Stimulated activated CD4-positive, alpha-beta T cell treated with anti-CD3 and anti-CD28 coated beads, TNF-alpha, amount 100 ng/mL, for 1 hour (primary cell): ENCODE measurements at regions not wholly inside any gene's neighbourhood (a gene's known extent, or its start where the extent isn't known, plus 50 kb on each side); places are given as distances from the start of the nearest gene placed in this dataset.

Experiments used
- DNase-seq, 3 donors: peaks; one replicate each; pipeline ENCODE4 v3.0.0-alpha.2; 2020; ENCODE audit warnings: low read depth in 3 of 3, low spot score in 1 of 3

DNA sequence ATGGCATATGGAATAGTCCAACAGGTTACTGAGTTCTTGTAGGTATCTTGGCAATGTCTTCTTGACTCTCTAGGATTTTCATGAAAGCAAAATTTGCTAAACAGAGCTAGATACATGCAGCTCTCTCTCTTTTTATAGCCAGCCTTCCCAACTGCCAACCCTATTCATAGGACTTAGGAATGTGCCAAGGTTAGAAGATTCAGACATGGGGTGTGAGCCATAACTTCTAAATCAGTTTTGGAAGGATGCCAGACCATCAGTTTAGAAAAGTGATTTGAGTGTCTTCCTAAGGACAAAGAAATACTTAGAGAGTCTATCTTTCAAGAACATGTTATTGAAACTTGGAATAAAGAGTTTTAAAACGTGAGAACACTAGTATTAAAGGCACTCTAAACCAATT lies 619.5 kb upstream of the FANCL start:
- no peak for DNase-seq

DNA sequence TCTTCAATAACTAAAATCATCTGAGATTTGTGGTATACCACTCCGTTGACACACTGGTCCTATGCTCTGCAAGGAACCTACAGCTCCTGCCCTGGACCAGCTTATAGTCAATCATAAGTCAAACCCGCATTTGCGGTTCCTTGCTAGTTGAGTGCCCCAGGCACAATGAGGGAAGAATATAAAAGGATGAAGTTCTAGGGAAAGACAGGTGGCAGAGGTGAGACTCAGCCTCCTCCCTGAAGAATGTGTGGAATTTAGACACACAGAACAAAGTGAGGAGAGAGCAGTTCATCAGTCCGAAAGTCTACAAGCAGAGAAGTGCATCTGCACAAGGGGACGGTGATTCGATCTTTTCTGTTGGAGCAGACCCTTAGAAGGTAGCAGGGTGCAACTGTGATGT lies 615.0 kb upstream of the FANCL start:
- no peak for DNase-seq

DNA sequence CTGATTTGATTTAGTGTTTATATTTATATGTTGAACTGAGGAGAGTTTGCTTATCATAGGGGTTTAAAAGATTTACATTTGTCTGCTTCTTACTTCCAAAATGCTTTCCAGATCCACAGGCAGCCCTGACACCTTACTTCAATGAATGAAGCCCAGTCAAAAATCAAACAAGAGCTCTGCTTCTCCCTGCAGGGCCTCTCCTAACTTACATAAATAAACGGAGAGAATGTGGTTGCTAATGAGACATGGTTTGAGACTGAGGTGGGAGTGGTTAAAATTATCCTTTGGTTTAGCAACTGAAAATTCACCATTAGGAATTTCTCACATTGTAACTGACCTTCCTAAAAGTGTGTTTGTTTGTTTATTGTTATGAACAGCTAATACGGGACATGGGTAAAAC lies 612.3 kb upstream of the FANCL start:
- DNase-seq: no peak

DNA sequence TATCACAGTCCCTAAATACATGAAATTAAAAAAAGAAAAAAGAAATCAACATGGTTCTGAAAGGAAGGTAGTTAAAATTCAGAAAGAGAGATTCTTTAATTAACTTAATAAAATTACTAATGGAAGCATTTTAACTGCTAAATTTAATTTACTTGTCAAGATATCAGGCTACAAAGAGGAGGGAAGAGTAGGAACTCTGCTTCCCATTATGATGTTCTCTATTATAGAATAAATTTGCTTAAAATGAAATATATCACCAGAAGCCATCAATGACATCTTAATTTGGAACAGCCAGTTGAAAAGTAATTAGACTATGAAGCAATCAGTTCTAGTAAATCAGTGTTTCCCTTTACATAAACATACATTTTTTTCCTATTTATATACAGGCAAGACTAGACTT lies 611.8 kb upstream of the FANCL start:
- DNase-seq: no peak

DNA sequence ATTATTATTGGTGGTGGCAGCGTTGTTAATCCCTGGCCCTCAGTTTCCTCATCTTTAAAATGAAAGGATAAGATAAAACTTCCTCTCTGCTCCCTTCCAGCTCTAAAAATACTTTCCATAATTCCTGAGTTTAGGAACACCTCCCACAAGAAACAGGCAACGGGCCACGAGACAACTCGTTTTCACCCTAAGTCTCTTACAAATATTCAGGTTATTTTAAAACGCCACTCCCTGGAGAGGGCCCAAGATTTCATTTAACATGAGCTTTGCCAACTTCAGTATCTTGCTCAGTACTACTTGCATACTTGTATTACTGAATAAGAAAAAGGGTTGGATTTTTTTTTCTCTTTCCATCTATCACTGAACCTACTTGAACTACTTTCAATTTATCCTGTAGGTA lies 611.1 kb upstream of the FANCL start:
- no peak for DNase-seq

DNA sequence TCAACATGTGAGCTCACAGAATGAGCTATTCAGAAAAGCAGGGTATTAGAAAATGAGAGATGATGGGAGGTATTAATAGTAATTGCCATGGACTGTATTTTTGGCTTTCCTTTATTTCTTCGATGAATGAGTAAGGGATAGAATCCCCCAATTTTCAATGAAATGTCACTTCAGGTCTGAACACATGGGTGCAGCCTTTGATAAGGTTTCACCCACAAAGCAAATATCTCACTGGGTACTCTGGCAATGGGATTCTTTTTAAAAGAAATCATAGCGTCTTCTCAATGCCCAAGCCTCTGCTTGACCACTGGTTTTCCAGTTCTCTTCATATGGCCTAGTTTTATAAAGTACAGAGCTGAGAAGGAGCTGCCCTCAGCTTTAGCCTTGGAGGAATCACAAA lies 610.5 kb upstream of the FANCL start:
- no peak for DNase-seq

GRCh38 chr2:58845011-58845410 lies 603.9 kb upstream of the FANCL start:
- DNase-seq: no peak

DNA sequence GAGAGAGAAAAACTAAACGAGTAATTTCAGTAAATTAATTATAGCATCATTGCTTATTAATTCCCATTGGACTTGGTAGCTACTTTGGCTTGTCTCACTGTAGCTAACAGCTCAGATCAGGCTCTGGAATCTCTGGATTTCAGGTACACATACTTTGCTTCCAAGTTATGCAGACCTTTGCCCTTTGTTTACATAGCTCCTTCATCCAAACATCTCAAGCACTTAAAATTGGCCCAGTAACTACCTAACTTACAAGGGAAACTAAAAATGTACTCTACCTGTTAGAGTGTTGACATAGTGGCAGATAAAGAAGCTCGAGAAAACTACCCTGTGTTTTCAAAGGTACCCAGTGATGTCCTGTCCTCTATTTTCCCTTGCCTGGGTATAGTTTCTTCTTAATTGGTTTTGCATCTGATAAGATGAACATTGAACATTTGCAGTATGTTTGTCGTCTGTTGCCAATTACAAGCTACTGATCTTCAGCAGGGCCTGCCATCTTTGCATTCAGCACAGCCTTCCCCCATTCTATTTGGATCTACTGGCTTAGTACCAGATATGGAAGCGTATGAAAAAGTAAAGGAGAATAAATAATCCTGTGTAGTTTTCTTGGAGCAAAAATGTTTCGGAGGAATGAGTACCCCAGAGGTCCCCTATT lies 601.5 kb upstream of the FANCL start:
- no peak for DNase-seq

DNA sequence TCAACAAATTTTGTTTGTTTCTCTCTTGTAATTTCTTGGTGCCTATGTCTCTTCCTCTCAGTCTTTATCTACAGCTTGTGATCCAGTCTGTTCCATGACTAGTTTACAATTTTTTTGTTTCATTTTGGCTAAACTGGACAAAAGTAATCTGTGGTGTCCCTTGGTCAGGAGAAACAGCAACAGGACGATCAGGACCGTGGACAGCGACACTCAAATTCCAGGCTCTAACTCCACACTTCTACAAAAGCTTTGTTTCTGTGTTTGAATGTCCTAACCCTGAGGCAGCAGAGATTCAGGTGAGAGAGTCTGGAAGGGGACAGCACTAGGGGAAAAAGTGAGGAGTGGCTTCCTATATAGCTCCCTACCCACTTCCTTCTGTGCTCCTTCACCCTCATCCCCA lies 593.3 kb upstream of the FANCL start:
- no peak for DNase-seq

DNA sequence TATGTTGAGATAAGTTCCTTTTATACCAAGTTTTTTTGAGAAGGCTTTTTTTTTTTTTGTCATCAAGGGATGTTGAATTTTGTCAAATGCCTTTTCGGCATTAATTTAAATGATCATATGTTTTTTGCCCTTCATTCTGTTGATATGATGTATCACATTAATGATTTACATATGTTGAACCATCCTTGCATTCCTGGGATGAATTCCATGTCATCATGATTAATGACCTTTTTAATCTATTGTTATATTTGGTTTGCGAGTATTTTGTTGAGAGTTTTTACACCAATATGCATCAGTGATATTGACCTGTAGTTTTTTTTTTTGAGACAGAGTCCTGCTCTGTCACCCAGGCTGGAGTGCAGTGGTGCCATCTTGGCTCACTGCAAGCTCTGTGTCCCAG lies 585.7 kb upstream of the FANCL start:
- no peak for DNase-seq

DNA sequence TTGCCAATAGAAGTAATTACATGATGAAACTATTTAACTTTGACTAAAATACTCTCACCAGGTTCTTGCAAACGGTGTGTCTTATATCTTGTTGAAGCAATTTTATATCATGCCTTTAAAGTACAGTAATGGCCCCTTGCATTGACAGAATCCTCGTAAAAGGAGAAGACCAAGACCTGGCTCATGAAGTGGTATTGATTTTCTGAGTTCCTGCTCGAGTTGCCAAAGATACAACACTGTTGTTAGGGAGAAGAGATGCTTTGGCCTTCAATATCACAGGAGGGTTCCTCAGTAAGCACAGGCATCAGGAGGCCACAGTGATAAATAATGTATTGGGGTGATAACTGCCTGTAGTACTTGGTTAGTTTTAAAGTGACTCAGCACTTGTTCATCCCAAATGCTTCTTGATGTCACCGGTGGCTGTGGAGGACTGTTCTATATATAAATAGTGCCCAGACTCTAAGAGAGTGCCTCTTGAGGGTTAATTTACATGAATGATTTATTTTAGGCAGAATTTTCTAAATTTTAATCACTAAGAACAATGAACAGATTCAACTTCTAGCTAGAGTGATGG lies 571.7 kb upstream of the FANCL start:
- DNase-seq: no peak

- DNase-seq: no peak
Observed at GRCh38 chr2:58805126-58805525, 564.0 kb upstream of the FANCL start.

GRCh38 chr2:58803192-58803591 lies 562.1 kb upstream of the FANCL start:
- no peak for DNase-seq

DNA sequence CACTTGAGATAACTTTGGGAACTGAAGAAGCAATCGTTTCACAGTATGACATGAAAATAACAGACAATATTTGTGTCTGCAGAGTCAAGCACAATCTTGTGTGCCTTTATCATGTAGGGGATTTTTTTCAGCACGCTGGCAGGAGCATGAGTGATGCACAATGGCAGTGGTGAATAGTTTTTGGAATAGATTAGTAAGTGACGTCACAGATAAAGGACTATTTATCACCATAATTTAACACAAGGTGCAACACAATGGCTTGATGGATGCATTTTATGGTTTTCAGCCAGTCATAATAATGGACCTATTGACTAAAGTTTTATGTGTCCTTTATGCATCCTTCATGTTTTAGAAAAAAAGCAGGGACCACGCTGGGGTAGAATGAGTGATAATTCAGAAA lies 559.8 kb upstream of the FANCL start:
- DNase-seq: no peak

DNA sequence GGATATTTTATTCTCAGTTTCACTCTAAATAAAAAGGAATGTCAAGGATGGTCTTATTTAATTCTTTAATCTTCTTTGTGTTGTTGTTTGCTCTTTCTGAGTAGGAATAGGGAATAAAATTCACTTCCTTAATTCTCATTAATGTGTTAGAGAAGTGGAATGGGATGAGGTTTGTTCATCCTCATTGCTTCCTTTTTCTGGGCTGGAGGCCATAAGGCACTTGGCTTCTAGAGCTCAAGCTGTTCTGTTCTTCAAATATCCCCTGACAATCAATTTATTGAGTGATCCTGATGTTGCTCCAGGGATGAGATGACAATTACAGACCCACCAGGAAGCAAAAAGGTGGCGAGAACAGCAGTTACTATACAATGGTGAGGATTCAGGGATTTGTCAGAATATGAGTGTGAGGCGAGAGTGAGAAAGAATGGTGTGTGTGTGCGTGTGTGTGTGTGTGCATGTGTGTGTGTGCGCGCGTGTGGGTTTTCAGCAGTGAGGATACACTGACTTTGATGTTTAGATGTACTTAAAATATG lies 557.6 kb upstream of the FANCL start:
- DNase-seq: no peak

- DNase-seq: no peak
Observed at GRCh38 chr2:58796239-58796910, 555.2 kb upstream of the FANCL start.

DNA sequence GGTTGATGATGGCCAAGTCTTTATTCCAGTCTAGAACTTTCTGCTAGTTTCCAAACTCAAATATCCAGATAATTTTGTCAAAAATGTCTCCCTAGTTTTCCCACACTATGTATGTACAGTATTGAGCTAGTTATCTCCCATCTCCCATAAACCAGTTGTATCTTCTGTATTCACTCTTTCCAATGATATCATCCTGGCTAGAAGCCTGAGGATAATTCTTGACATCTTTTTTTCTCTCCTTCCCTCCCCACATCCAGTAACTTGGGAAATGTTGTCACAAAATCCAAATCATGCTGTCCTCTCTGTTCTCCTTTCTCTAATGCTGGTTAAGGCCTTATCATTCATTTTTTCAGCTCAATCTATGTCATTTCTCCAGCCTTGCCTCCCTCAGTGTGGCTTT lies 553.8 kb upstream of the FANCL start:
- no peak for DNase-seq

DNA sequence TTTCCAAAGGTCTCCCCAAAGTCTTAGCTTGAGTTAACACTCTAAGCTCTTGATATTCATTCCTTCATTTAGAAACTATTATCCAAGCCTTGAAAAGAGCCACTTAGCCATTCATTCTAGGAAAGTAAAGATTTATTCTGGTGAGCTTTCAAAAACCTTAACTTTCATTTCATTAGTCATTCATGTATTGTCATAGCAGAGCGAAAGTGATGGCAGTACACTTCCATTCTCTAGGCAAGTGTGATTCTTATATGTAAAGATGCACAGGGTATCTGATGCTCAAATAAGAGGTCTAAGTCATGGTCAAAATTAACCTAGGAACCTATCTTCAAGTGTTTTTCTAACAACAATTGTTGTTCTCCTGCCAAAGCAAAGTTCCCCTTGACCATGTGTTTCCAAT lies 553.0 kb upstream of the FANCL start:
- no peak for DNase-seq

DNA sequence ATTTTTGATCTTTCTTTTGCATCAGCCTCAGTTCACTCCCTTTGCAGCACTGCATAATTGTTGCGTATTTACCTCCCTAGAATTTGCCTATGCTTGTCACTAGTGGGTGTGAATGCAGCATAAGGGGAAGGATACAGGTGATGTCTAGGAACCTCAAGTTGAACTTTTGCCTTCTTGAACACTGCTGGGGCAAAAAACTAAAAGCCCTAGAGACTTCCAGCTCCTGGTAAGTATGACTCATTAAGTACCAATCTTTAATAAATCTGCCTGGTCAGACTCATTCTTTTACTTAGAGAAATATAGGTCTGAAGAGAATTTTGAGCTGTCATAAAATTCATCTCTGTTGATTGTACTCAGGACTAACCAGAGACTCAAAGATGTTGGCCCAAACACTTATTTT lies 547.3 kb upstream of the FANCL start:
- DNase-seq: no peak

GRCh38 chr2:58770846-58771245 lies 529.7 kb upstream of the FANCL start:
- DNase-seq: no peak

DNA sequence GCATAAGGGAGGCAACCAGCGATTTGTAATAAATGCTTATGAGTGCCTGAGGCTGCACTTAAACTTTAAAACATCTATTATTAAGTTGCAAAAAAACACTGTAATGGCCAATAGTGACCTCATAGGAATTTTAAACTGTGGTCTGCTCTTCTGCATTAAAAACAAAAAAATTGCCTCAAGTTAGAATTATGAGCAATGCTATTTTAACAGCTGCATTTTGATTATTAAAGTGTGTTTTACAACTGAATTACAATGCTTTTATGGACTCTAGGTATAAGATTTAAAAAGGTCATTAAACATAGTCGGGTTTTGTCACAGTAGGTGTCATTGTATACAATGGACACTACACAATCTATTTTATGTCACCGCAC lies 528.7 kb upstream of the FANCL start:
- DNase-seq: no peak

DNA sequence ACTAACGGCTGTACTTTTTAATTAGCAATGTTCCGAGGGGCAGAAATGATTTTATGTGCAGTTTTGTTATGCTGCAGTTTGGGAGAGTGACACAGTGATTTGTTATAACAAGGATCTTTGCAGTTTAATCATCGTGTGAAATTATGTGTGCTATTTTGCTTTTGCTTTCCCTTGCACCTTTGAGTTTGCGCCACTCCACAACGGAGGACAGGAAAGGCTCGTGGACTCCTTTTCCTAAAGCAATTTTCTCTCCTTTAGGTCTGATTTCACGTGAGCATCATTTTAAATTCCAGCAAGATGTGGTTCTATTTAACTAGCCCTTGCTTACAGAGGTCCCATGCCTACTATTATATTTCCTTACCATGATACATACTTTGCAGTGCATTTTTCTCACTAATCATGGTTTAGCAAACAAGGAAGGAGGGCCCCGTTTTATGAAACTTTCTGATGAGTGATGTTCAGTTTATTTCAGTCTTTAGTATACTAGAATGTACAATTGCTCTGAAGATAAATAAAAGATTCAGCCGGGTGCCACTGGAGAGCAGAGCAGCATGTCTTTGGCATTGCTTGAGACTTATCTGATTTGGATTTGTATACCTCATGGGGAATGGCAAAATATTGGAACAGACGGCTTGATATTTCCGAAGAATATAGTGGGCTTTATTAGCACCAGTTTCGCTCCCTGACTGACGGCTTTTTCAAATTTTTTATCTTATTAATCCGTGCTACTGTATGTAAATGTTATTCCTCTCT lies 528.2 kb upstream of the FANCL start:
- DNase-seq: no peak
